ENCODE measurements at regions not wholly inside any gene's neighbourhood (a gene's known extent, or its start where the extent isn't known, plus 50 kb on each side); places are given as distances from the start of the nearest gene placed in this dataset.
"Not testable (repeated sequence)": the region's sequence is repeated elsewhere in the genome, so short reads cannot be mapped to it uniquely, and the experiment has no call there.

- no peak for DNase-seq (ENCODE audit: low read depth in 2 of 2)
These were observed 530.2 kb upstream of the CBLB start for GRCh38 chr3:106398891-106399600.

- no peak for DNase-seq (ENCODE audit: low read depth in 2 of 2)
These were observed 530.9 kb upstream of the CBLB start for GRCh38 chr3:106399761-106400160.

DNA sequence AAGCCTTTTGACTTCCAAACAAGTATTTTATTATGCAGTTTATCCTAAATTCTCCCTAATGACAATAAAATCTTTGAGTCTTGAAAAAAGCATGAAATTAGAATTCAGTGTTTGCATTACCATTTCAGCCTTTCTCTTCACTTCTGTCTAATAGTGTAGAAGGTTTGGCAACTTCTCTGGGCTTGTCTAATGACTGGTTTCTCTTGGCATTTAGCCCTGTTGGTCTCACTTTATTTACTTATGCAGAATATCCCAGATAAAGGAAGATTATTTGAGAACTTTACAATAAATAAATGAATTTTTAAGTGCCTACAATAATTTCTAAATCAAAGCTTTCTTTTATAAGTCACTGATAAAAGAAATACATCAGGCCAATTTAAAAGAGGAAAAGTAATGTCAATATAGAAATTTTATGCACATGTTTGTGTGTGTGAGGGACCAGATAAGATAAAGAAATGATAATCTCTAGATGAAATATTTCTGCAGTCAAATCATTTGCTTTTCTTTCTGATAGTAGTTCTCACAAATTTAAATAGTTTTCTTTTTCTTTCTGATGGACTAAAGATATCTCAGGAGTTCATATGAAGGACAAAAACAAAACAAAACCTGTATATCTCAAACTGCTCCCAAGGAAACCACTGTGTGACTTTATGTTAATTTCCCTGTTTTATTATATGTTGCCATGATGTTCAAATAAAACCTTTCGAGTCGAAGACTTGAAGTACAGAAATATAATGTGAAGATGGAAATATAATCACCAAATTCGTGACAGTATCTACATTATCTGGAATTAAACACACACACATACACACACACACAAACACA is 533.1 kb upstream of the CBLB start:
- DNase-seq (ENCODE audit: low read depth in 2 of 2), result no peak

- DNase-seq (ENCODE audit: low read depth in 2 of 2), result no peak
These were observed 534.7 kb upstream of the CBLB start for GRCh38 chr3:106403371-106404145.

- no peak for DNase-seq (ENCODE audit: low read depth in 2 of 2)
These were observed 544.9 kb upstream of the CBLB start for GRCh38 chr3:106413683-106414082.

- no peak for DNase-seq (ENCODE audit: low read depth in 2 of 2)
These were observed 551.8 kb upstream of the CBLB start for GRCh38 chr3:106420628-106421027.

DNA sequence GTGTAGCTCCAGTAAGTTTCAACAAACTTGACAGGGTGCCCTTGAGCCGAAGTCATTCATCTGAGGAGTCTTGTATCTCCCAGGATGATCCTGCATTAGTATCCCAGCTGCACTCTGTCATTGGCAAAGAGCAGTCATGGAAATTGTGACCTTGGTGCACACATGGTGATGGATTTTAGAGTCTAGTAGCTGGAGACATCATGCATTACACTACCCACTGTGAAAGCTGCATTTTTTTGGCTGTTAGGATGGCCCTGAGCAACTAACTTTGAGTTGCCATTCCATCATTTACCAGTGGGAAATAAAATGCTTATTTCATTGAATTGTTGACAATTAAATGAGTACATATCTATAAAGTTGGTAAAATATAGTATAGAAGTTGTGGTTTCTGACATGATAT is 552.6 kb upstream of the CBLB start:
- DNase-seq (ENCODE audit: low read depth in 2 of 2), result no peak

- no peak for DNase-seq (ENCODE audit: low read depth in 2 of 2)
These were observed 553.1 kb upstream of the CBLB start for GRCh38 chr3:106421909-106422308.

DNA sequence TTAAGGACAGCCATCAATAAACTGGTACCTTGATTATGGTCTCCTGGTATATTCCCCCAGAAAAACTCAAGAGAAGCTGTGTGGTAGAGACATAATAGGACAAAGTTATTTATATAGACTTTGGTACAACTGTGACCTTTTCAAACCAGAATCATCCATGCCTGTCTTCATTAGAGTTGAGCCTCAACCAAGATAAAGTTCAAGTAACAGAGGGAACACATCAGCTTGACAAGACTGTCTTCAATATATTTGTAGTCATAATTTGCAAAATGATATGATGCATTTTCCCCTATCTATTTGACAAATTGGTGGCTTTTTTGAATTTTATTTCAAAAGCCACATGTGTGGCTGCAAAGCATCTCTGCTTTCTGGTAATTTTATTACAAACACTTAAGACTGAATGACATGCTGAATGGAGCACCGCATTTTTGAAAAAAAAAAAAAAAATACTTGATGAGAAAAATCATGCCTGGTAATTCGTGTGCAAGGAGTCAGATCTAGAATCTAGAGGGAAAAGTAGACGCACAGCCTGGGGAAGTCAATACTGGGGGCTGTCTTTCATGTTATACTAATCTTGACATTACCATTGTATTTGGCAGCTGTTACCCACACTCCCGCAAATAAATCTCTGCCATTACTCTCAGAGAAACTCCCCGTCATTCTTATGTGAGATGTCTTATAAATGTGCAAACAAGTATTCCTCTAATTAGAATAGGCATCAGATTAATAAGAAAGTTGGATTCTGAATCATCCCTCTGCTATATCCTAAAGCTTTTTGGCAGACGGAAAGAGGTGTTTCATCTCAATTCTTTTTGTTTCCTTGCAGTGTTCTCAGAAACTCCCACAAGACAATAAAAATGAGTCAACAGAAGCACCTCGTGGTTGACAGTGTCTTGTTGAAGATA is 554.8 kb upstream of the CBLB start:
- peak in 1 of 2 experiments; percentile 13 for DNase-seq (ENCODE audit: low read depth in 2 of 2)

DNA sequence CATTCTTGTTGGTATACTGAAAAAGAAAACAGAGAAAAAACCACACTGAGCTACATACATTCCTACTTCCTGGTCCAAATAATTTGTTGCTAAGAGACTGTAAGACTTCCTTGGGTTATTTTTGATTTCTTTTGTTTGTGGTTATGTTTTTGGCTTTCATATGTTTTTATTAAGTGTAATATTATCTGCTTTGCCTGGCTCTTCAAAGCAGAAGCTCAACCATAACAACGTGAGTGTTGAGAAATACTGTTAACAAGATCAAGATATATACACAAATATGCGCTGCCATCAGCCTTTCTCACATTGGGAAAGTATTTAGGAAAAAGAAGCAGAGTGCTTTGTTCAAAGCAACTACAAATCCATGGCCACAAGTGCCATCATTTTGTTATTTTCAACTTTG is 556.2 kb upstream of the CBLB start:
- DNase-seq (ENCODE audit: low read depth in 2 of 2), result no peak

GRCh38 chr3:106425916-106426315 is 557.1 kb upstream of the CBLB start:
- no peak for DNase-seq (ENCODE audit: low read depth in 2 of 2)

GRCh38 chr3:106428565-106428994 is 559.8 kb upstream of the CBLB start:
- peak; percentile 10 to 33 for DNase-seq (ENCODE audit: low read depth in 2 of 2)

DNA sequence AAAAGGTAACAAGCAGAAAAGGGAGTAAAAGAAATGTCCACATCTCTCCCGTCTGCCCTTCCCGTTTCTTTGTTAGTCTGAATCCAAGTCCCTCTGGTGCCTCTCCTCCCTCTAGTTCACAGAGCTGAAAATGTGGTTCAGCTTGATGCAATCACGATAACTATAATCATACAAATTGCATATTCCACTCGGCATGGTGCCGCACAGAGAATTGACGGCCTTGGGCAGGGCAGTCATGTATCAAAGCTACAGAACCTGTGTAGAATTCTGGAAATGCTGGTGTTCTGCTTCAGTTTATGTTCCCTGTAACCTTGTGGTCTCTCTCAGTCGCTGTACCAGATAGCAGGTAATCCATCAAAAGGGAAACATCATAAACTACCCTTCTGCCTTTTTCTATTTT is 562.9 kb upstream of the CBLB start:
- DNase-seq (ENCODE audit: low read depth in 2 of 2), result no peak

GRCh38 chr3:106435899-106436453 is 567.2 kb upstream of the CBLB start:
- no peak for DNase-seq (ENCODE audit: low read depth in 2 of 2)

- no peak for DNase-seq (ENCODE audit: low read depth in 2 of 2)
These were observed 570.1 kb upstream of the CBLB start for GRCh38 chr3:106438887-106439286.

GRCh38 chr3:106440672-106441071 is 571.9 kb upstream of the CBLB start:
- DNase-seq (ENCODE audit: low read depth in 2 of 2), result no peak

DNA sequence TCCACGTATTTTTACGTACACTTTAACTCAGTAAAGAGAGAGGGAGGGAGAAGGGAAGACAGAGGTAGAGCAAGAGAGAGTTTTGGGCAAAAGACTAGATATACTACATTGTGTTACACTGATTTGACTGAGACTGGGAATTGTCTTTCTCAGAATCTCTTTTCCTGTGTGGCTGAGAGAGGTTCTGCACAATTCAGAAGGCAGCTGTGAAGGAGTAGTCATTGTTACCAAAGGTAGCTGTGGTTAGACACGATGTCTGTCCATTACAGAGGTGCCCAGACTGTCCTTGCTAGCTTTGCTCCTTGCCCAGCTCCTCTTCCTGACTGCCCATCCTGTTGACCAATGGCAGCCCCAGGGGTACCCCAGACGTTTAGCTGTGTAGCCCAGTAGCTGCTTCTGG is 577.5 kb upstream of the CBLB start:
- DNase-seq (ENCODE audit: low read depth in 2 of 2), result no peak

GRCh38 chr3:106447723-106448301 is 579.0 kb upstream of the CBLB start:
- no peak for DNase-seq (ENCODE audit: low read depth in 2 of 2)

GRCh38 chr3:106448372-106448966 is 579.7 kb upstream of the CBLB start:
- DNase-seq (ENCODE audit: low read depth in 2 of 2), result not testable (repeated sequence)

GRCh38 chr3:106452096-106452495 is 583.3 kb upstream of the CBLB start:
- DNase-seq (ENCODE audit: low read depth in 2 of 2), result no peak

Measured in stimulated activated CD4-positive, alpha-beta T cell treated with anti-CD3 and anti-CD28 coated beads, Interleukin-12 subunit alpha, Interleukin-12 subunit beta, amount 100 ng/mL, for 24 hours (primary cell).